H9 (cell line): ENCODE measurements at regions not wholly inside any gene's neighbourhood (a gene's known extent, or its start where the extent isn't known, plus 50 kb on each side); places are given as distances from the start of the nearest gene placed in this dataset.

Experiments
- DNase-seq: peaks from one replicate; pipeline ENCODE4 v3.0.0-alpha.2; 2017
- H2AFZ ChIP-seq: one replicate; pipeline ENCODE4 v1.6.1; 2013; ENCODE audit warnings: mild to moderate bottlenecking, low read length, control low read depth, moderate library complexity
- H2AK5ac ChIP-seq: 2 replicates; pipeline ENCODE4 v1.6.1; 2013; ENCODE audit warnings: low read length, control low read depth, mixed read lengths; ENCODE audit not compliant: insufficient read length
- H2BK120ac ChIP-seq: one replicate; pipeline ENCODE4 v1.6.1; 2013; ENCODE audit warnings: low read depth, mild to moderate bottlenecking, low read length, control low read depth, inconsistent platforms; ENCODE audit not compliant: poor library complexity, severe bottlenecking
- H2BK12ac ChIP-seq: 2 replicates; pipeline ENCODE4 v1.6.1; 2013; ENCODE audit warnings: low read length, control low read depth, mixed read lengths, low read depth; ENCODE audit not compliant: insufficient read length
- H2BK15ac ChIP-seq: 2 replicates; pipeline ENCODE4 v1.6.1; 2013; ENCODE audit warnings: low read depth, low read length, control low read depth
- H2BK20ac ChIP-seq: one replicate; pipeline ENCODE4 v1.6.1; 2013; ENCODE audit warnings: low read depth, mild to moderate bottlenecking, low read length, control low read depth, inconsistent platforms; ENCODE audit not compliant: poor library complexity, severe bottlenecking
- H2BK5ac ChIP-seq: 2 replicates; pipeline ENCODE4 v1.6.1; 2013; ENCODE audit warnings: low read length, control low read depth, mixed read lengths; ENCODE audit not compliant: insufficient read length
- H3K14ac ChIP-seq: 2 replicates; pipeline ENCODE4 v1.6.1; 2013; ENCODE audit warnings: low read length, control low read depth; ENCODE audit not compliant: insufficient read depth
- H3K18ac ChIP-seq: 2 replicates; pipeline ENCODE4 v1.6.1; 2013; ENCODE audit warnings: low read depth, mild to moderate bottlenecking, mixed read lengths, low read length, control low read depth; ENCODE audit not compliant: insufficient read length
- H3K23ac ChIP-seq: 2 replicates; pipeline ENCODE4 v1.6.1; 2013; ENCODE audit warnings: low read length, control low read depth, mixed read lengths, low read depth; ENCODE audit not compliant: insufficient read length
- H3K23me2 ChIP-seq: 2 replicates; pipeline ENCODE4 v1.6.1; 2013; ENCODE audit warnings: low read depth, mild to moderate bottlenecking, mixed read lengths, low read length, control low read depth; ENCODE audit not compliant: insufficient read length, poor library complexity, severe bottlenecking
- H3K27ac ChIP-seq: 2 replicates; pipeline ENCODE4 v1.5.1; 2013; ENCODE audit warnings: low read length, control low read depth, mixed read lengths, low read depth; ENCODE audit not compliant: insufficient read length
- H3K27me3 ChIP-seq: 2 replicates; pipeline ENCODE4 v1.6.1; 2013; ENCODE audit warnings: low read length, control low read depth, inconsistent platforms; ENCODE audit not compliant: insufficient read depth
- H3K4ac ChIP-seq: 2 replicates; pipeline ENCODE4 v1.6.1; 2013; ENCODE audit warnings: low read depth, mild to moderate bottlenecking, control low read depth, inconsistent platforms, low read length, moderate library complexity
- H3K4me1 ChIP-seq: 2 replicates; pipeline ENCODE4 v1.6.1; 2013; ENCODE audit warnings: low read length, control low read depth, inconsistent platforms; ENCODE audit not compliant: insufficient read depth
- H3K4me2 ChIP-seq: 2 replicates; pipeline ENCODE4 v1.6.1; 2013; ENCODE audit warnings: low read length, control low read depth, mixed read lengths; ENCODE audit not compliant: insufficient read length, insufficient read depth
- H3K56ac ChIP-seq: 2 replicates; pipeline ENCODE4 v1.6.1; 2013; ENCODE audit warnings: low read depth, mild to moderate bottlenecking, mixed read lengths, low read length, control low read depth; ENCODE audit not compliant: insufficient read length
- H3K79me1 ChIP-seq: 2 replicates; pipeline ENCODE4 v1.6.1; 2013; ENCODE audit warnings: low read depth, mild to moderate bottlenecking, moderate library complexity, low read length, control low read depth, inconsistent platforms; ENCODE audit not compliant: insufficient read depth, poor library complexity, severe bottlenecking
- H3K79me2 ChIP-seq: 2 replicates; pipeline ENCODE4 v1.6.1; 2013; ENCODE audit warnings: low read length, control low read depth, inconsistent platforms; ENCODE audit not compliant: insufficient read depth
- H3K9ac ChIP-seq: 2 replicates; pipeline ENCODE4 v1.6.1; 2013; ENCODE audit warnings: low read length, control low read depth, mixed read lengths; ENCODE audit not compliant: insufficient read length; ENCODE audit errors: extremely low read depth
- H3K9me3 ChIP-seq: one replicate; pipeline ENCODE4 v1.6.1; 2013; ENCODE audit warnings: low read depth, low read length, inconsistent platforms; ENCODE audit not compliant: control insufficient read depth
- H3T11ph ChIP-seq: one replicate; pipeline ENCODE4 v1.6.1; 2013; ENCODE audit warnings: mild to moderate bottlenecking, low read length, control low read depth, inconsistent platforms
- H4K20me1 ChIP-seq: one replicate; pipeline ENCODE4 v1.6.1; 2013; ENCODE audit not compliant: control insufficient read depth, insufficient read length, insufficient read depth
- H4K5ac ChIP-seq: 2 replicates; pipeline ENCODE4 v1.6.1; 2013; ENCODE audit warnings: low read depth, mild to moderate bottlenecking, mixed read lengths, low read length, control low read depth; ENCODE audit not compliant: insufficient read length
- H4K8ac ChIP-seq: replicated peaks from 2 replicates; pipeline ENCODE4 v1.6.1; 2013; ENCODE audit warnings: low read length, control low read depth, mixed read lengths, low read depth; ENCODE audit not compliant: insufficient read length
- H4K91ac ChIP-seq: 2 replicates; pipeline ENCODE4 v1.6.1; 2013; ENCODE audit warnings: low read depth, mild to moderate bottlenecking, moderate library complexity, mixed read lengths, low read length, control low read depth; ENCODE audit not compliant: insufficient read length
- H3K27ac Mint-ChIP-seq, 3 experiments: 2 replicates in 2 of 3; 3 replicates in 1 of 3; pipeline ENCODE4 v1.8.0; 2020 to 2021; ENCODE audit warnings: mixed read lengths in 3 of 3, mild to moderate bottlenecking in 1 of 3, moderate library complexity in 1 of 3
- H3K27me3 Mint-ChIP-seq: 2 replicates; pipeline ENCODE4 v1.8.0; 2021; ENCODE audit warnings: low read depth, mild to moderate bottlenecking, moderate library complexity, mixed read lengths
- H3K36me3 Mint-ChIP-seq, 3 experiments: 2 replicates in 2 of 3; 3 replicates in 1 of 3; pipeline ENCODE4 v1.8.0; 2020 to 2021; ENCODE audit warnings: low read depth in 3 of 3, mixed read lengths in 3 of 3; ENCODE audit not compliant: insufficient read depth in 1 of 3
- H3K4me1 Mint-ChIP-seq, 2 experiments: 2 replicates each; pipeline ENCODE4 v1.8.0; 2020; ENCODE audit warnings: mixed read lengths in 2 of 2
- H3K4me3 Mint-ChIP-seq, 2 experiments: 2 replicates in 1 of 2; 3 replicates in 1 of 2; pipeline ENCODE4 v1.8.0; 2020 to 2021; ENCODE audit warnings: mild to moderate bottlenecking in 2 of 2, mixed read lengths in 2 of 2, moderate library complexity in 1 of 2
- H3K9me3 Mint-ChIP-seq, 2 experiments: 2 replicates in 1 of 2; 3 replicates in 1 of 2; pipeline ENCODE4 v1.8.0; 2020; ENCODE audit warnings: mild to moderate bottlenecking in 2 of 2, mixed read lengths in 2 of 2, moderate library complexity in 1 of 2
- CTCF ChIP-seq: fragments of 200-600 bp; sonication (generic); conservative IDR thresholded peaks from 3 replicates; pipeline ENCODE4 v1.8.0; 2021; ENCODE audit warnings: antibody characterized with exemption, mild to moderate bottlenecking
- WGBS: extraction: QIAGEN DNeasy Blood & Tissue Kit; methylation state at CpG from one replicate; pipeline ENCODE4 v1.1.7; 2013; ENCODE audit warnings: missing lambda C conversion rate, low lambda C conversion rate, mixed read lengths; ENCODE audit not compliant: insufficient read length; ENCODE audit errors: extremely low coverage; 5-methylcytosine and 5-hydroxymethylcytosine counted together

- no peak overlapping the region for H3K9ac ChIP-seq
- H2BK120ac ChIP-seq: no peak overlapping the region
- H4K5ac ChIP-seq: no peak overlapping the region
- H3K23me2 ChIP-seq: no peaks in the 10 kb centered on the region
- H3K27ac ChIP-seq: no peak overlapping the region
- H2AK5ac ChIP-seq: no peak overlapping the region
- no peak overlapping the region for H3K18ac ChIP-seq
- no peaks in the 10 kb centered on the region for H3K79me1 ChIP-seq
- no peak overlapping the region for H2BK20ac ChIP-seq
- no peak overlapping the region for H2BK5ac ChIP-seq
- H4K91ac ChIP-seq: no peak overlapping the region
- no CpG with 5 or more reads among the region's 1 CpG for WGBS
- Mint-ChIP-seq H3K9me3 (no peaks in the 10 kb centered on the region), H3K4me3 (no peak overlapping the region), H3K27ac (no peak overlapping the region), H3K36me3 (peaks cover 0 to 2% (median 0%) of the 10 kb centered on the region in 3 experiments; a peak in 1 of 7 replicates), H3K4me1 (0 out of 4 replicates have a peak, but pooled peaks cover 0 to 3% of the 10 kb centered on the region in 2 experiments), H3K27me3 (no peaks in the 10 kb centered on the region; the same call in 1 of the 2 replicates)
- no peak overlapping the region for H3K4me2 ChIP-seq
- no peak overlapping the region for H3K23ac ChIP-seq
- peak overlapping the region; percentile 92 for H2AFZ ChIP-seq
- no peaks in the 10 kb centered on the region for H3K79me2 ChIP-seq
- H3K4ac ChIP-seq: no peak overlapping the region
- no peak overlapping the region for H3K56ac ChIP-seq
- no peaks in the 10 kb centered on the region for H4K20me1 ChIP-seq
- DNase-seq: no peak
- no peaks in the 10 kb centered on the region for H3K9me3 ChIP-seq
- no peak overlapping the region for H2BK12ac ChIP-seq
- H3K27me3 ChIP-seq: no peaks in the 10 kb centered on the region
- peak; percentile 72 for TF ChIP-seq CTCF
- no peak overlapping the region for H3T11ph ChIP-seq
- H3K14ac ChIP-seq: no peak overlapping the region
- peaks cover 2% of the 10 kb centered on the region; the same call in 1 of the 2 replicates for H3K4me1 ChIP-seq
- no peak overlapping the region for H2BK15ac ChIP-seq
- no peak overlapping the region for H4K8ac ChIP-seq
These were observed 493.4 kb upstream of the TGFBR2 start for GRCh38 chr3:30112902-30113484.
